GM21381 (cell line): ENCODE measurements at regions not wholly inside any gene's neighbourhood (a gene's known extent, or its start where the extent isn't known, plus 50 kb on each side); places are given as distances from the start of the nearest gene placed in this dataset.

Source experiments
- ATAC-seq: cut with Tn5 transposase; IDR thresholded peaks from one replicate; pipeline ENCODE4 v1.9.1; 2021; ENCODE audit warnings: mild to moderate bottlenecking, moderate library complexity; ENCODE audit not compliant: unreplicated experiment

DNA sequence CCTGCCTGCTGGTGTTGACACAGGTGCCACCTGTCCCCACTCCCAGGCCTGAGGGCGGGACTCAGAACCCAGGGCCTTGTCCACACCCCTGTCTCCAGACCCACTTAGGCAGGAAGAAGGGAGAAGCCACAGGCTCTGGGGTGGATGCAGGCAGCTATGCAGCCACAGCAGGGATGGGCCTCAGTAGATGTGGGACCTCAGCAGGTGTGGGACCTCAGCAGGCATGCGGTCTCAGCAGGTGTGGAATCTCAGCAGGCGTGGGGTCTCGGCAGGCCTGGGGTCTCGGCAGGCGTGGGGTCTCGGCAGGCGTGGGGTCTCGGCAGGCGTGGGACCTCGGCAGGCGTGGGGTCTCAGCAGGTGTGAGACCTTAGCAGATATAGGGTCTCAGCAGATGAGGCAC, 118.0 kb upstream of the PITRM1 start:
- no peak for ATAC-seq

GRCh38 chr10:3287572-3288445, 115.2 kb upstream of the PITRM1 start:
- ATAC-seq: no peak

GRCh38 chr10:3282674-3283017, 110.1 kb upstream of the PITRM1 start:
- no peak for ATAC-seq

DNA sequence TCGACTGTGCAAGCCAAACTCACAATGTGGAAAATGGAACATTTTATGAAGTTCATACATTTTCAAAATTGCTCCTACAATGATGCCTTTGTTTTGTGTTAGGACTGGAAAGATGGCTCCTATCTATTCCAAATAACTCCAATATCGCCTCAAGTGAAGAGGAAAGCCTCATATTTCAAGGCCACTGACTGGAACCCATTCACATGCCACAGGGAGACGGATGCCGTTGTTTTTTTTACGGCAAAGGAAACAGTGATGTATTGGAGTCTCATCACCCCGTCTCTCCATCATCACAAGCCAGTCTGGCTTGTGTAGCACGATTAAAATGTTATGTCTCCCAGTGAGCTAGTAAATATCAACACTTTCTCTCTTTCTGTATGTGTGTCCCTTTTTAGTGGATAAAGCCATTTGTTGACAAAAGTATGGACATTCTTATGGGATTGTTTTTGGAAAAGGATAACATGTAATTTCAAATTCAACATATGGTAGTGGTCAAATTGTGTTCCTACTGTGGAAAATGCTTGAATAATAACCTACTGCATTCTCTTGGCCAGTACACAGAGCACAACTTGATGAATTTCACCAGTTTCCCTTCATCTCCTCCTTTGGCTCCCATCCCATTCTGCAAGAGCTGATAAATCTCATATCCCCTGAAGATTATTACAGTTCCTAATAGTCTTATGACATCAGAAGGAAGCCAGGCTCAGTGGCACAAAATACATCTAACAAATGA, 109.5 kb upstream of the PITRM1 start:
- no peak for ATAC-seq

GRCh38 chr10:3278771-3279170, 106.2 kb upstream of the PITRM1 start:
- ATAC-seq: no peak

DNA sequence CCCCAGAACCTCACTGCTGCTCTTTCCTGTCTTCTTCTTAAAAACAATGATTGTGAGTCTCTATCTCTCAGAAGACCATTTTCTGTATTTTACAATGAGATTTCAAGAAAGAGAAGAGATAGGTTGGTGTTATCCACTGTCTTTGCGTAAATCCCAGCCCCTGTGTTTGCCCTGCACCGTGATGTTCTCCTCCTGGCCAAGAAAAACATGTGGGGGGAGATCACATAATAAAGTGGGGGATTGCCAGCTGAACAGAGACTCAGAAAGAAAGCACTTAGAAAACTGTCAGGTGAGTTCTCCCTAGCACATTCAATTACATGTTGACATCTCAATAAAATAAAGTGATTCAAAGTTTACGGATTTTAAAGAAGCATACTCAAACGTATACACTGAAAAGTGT, 105.0 kb upstream of the PITRM1 start:
- ATAC-seq: no peak

- ATAC-seq: no peak
Measured at GRCh38 chr10:3274414-3274813, 101.8 kb upstream of the PITRM1 start.

GRCh38 chr10:3273966-3274365, 101.4 kb upstream of the PITRM1 start:
- no peak for ATAC-seq

DNA sequence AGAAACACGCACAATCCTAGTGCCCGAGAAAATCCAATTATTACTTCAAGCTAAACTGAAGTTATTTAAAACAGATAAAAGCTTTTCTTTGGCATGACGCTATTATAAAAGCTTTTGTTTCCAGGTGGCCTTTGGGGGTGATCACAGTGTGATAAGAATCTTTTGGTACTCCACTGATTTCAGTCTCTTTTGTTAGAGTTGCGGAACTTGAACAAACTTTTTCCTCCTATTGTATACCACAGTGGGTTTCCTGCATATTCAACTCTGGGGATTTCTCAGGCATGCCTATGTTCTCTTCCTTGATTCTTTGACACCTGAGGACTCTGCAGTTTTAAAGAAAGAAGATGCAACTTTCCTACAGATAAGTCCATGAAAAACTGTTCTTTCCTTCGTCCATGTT, 99.7 kb upstream of the PITRM1 start:
- ATAC-seq: no peak

DNA sequence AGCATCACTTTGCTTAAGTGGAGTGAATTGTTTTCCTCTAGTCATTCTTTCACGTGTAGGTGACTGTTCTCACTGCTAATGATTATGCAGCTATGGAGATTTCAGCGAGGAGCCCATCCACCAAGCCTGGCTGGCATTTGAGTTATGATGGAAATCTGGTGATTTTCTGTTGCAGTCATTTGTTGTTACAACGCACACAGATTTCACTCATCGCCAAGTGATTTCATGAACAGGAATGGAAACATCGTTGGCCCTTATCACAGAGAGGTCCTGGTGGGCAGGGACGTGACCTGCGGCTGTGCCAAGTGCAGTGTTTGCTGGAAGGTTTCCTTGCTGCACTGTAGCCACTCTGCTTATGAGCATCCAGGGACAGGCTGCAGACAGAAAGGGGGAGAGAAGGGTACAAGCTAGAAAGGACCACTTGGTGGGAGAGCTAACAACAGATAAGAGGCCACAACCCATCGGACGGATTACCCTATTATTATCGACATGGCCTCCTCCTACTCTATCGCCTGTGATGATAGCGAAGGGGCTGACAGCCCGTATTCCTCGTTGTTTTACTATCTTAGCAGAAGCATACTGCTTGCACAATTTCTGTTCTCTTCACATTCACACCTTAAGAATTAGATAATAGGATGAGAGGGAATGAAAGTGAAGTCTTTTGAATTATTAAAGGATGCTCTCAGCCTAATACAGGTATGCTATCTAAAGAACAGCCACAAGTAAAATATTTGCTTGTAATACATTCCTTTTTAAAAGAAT, 99.0 kb upstream of the PITRM1 start:
- ATAC-seq: no peak

- ATAC-seq: no peak
Measured at GRCh38 chr10:3270577-3271316, 98.2 kb upstream of the PITRM1 start.

- no peak for ATAC-seq
Measured at GRCh38 chr10:3268025-3268424, 95.4 kb upstream of the PITRM1 start.

GRCh38 chr10:3265088-3265487, 92.5 kb upstream of the PITRM1 start:
- ATAC-seq: no peak

DNA sequence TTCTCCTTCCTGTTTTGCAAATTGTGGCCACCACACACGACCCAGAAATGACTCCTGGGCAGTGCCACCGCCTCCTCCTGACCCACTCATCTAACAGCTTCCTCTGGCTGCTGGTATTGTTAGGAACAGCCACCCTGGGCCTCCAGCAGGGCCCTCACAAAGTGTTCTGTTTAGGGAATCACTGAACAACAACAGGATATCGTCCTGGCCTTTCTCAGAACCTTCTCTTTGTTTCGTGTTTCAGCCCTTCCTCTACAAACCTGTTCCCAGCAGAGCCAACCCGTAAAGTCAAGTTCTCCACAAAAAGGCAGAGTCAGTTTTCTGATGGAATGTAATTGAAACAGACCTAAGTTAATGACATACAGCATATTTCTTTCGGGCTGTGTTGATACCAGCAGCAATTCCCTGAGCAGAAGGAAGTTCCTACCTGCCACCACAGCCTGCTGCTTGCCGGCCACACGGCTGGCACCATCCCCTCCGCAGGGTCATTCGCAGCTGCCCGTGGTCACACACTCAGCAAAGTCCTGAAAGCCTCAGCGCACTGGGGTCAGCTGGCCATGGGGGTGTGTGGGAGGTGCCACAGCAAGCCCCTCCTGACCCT, 91.7 kb upstream of the PITRM1 start:
- ATAC-seq: no peak

DNA sequence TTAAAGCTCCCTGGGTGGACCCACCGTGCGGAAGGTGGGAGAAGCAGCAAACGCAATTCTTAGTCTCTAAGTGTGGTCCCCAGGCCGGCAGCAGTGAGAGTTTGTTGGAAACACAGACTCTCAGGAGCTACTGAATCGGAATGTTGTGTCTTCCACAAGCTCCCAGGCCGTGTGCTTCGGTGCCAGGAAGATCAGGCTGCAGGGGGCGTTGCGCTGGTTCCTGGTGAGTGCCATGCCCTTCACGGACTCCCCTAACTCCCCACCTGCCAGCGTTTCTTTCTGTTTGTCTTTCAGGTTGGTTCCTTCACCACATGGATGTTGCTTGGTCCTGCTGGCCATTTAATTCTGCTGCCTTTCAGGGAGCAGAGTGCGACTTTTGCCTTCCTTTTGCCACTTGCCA, 91.2 kb upstream of the PITRM1 start:
- no peak for ATAC-seq

DNA sequence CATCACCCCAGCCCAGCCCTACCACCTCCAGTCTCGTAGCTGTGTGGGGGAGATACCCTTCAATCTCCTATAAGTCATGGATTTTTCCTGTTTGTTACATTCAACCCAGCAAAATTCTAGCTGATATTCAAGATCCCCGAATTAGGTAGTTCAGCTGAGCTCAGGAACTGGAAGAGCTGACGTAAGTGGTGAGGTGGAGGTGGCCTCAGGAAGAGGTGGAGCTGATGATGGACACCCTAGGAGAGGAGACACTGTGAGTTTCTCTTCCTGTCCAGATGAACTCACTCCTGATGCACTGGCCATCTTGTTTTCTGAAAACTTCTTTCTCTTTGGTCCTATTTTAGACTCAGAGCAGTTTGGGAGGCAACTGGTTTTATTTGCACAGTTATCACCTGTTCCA, 90.5 kb upstream of the PITRM1 start:
- ATAC-seq: no peak

GRCh38 chr10:3261921-3262320, 89.3 kb upstream of the PITRM1 start:
- no peak for ATAC-seq

- no peak for ATAC-seq
Measured at GRCh38 chr10:3260066-3260834, 87.7 kb upstream of the PITRM1 start.

GRCh38 chr10:3259499-3259898, 86.9 kb upstream of the PITRM1 start:
- no peak for ATAC-seq

DNA sequence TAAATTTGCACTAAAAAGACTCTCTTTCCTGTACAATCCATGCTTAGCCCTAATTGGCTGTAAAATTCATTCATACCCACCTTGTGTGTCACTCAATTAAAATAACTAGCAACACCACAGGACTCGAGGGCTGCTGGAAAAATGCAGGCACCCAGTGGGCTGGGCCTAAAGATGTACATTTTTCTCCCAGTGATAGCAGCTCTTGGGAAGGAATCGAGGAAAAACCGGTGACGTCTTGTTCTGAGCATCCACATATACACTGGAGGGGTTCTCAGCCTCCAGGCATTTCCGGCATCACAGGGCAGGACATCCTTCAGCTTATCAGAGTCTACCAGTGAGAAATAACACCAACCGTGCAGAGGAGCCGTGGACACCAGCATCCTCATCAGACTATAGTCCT, 85.8 kb upstream of the PITRM1 start:
- ATAC-seq: no peak
